ENCODE measurements at regions not wholly inside any gene's neighbourhood (a gene's known extent, or its start where the extent isn't known, plus 50 kb on each side); places are given as distances from the start of the nearest gene placed in this dataset.

GRCh38 chr5:107322936-107323335 lies 347.8 kb downstream of the EFNA5 start:
- TF ChIP-seq, protein P1, sequence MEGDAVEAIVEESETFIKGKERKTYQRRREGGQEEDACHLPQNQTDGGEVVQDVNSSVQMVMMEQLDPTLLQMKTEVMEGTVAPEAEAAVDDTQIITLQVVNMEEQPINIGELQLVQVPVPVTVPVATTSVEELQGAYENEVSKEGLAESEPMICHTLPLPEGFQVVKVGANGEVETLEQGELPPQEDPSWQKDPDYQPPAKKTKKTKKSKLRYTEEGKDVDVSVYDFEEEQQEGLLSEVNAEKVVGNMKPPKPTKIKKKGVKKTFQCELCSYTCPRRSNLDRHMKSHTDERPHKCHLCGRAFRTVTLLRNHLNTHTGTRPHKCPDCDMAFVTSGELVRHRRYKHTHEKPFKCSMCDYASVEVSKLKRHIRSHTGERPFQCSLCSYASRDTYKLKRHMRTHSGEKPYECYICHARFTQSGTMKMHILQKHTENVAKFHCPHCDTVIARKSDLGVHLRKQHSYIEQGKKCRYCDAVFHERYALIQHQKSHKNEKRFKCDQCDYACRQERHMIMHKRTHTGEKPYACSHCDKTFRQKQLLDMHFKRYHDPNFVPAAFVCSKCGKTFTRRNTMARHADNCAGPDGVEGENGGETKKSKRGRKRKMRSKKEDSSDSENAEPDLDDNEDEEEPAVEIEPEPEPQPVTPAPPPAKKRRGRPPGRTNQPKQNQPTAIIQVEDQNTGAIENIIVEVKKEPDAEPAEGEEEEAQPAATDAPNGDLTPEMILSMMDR (IDR thresholded peaks at IDR 0.05; ENCODE audit: poor library complexity), result no peak
- TF ChIP-seq EZH2 (IDR thresholded peaks at IDR 0.05; ENCODE audit: borderline replicate concordance) (no peak), EZH2phosphoT487 (IDR thresholded peaks at IDR 0.05; ENCODE audit: low read depth, severe bottlenecking, unreplicated experiment) (peak; percentile 33)
